ENCODE measurements at regions not wholly inside any gene's neighbourhood (a gene's known extent, or its start where the extent isn't known, plus 50 kb on each side); places are given as distances from the start of the nearest gene placed in this dataset.
"Not testable (repeated sequence)": the region's sequence is repeated elsewhere in the genome, so short reads cannot be mapped to it uniquely, and the experiment has no call there.

DNA sequence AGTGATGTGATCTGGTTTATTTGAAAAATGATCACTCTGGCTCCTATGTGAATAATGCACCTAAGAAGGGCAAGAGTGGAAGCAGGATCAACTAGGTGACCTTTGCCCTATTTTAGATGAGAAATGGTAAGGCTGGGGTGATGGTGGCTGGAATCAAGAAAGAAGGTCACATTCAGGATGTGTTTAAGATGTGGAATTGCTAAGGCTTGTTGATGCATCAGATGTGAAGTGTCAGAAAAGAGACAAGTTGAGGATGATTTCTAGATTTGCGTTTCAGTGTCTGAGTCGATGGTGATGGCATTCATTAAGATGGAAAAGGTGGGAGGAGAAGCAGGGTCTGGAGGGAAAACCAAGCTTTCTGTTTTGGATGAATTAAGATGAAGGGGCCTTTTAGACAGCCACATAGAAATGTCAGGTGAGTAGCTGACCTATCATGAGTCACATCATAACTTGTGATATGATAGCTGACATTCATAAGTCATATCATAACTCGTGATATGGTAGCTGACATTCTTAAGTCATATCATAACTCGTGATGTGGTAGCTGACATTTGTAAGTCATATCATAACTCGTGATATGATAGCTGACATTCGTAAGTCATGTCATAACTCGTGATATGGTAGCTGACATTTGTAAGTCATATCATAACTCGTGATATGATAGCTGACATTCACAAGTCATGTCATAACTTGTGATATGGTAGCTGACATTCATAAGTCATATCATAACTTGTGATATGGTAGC, 101.2 kb upstream of the SEC11C start:
- intact Hi-C loops (cut with micrococcal nuclease): no loop called here
- peaks cover 6% of the 10 kb centered on the region for H3K36me3 Mint-ChIP-seq (ENCODE audit: low read depth)
- no peaks in the 10 kb centered on the region for H3K27me3 Mint-ChIP-seq (ENCODE audit: low read depth)
- peak overlapping the region; percentile 72 for H3K27ac Mint-ChIP-seq
- no peak for DNase-seq (ENCODE audit: low spot score)
- peaks cover 14% of the 10 kb centered on the region for H3K9me3 Mint-ChIP-seq
- peaks cover 18% of the 10 kb centered on the region for H3K4me1 Mint-ChIP-seq (ENCODE audit: low read depth)
- H3K4me3 Mint-ChIP-seq (ENCODE audit: low read depth): no peak overlapping the region

DNA sequence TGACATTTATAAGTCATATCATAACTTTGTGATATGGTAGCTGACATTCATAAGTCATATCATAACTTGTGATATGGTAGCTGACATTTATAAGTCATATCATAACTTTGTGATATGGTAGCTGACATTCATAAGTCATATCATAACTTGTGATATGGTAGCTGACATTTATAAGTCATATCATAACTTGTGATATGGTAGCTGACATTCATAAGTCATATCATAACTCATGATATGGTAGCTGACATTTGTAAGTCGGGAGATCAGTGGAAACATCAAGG, 100.7 kb upstream of the SEC11C start:
- intact Hi-C loops (cut with micrococcal nuclease); H3K27me3 Mint-ChIP-seq (ENCODE audit: low read depth); DNase-seq (ENCODE audit: low spot score); H3K4me3 Mint-ChIP-seq (ENCODE audit: low read depth); H3K36me3 Mint-ChIP-seq (ENCODE audit: low read depth): not testable (repeated sequence)
- peaks cover 18% of the 10 kb centered on the region for H3K4me1 Mint-ChIP-seq (ENCODE audit: low read depth)
- peaks cover 14% of the 10 kb centered on the region for H3K9me3 Mint-ChIP-seq
- H3K27ac Mint-ChIP-seq: peak overlapping the region; percentile 81

DNA sequence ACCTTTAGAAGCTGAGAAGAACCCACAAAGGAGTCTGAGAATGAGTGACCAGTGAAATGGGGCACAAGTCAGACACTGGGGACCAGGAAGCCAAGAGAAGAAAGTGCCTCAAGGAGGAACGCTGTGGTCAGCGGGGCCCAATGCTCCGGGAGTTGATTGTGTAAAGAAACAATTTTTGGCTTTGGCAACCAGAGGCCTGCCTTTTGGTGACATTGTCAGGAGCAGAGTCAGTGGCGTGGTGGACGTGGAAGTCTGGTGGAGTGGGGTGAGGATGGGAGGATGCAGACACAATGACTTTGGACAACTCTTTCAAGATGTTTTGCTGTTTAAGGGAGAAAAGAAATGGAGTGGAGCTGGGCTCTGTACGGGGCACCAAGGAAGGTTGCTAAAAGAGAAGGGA, 100.2 kb upstream of the SEC11C start:
- peaks cover 18% of the 10 kb centered on the region for H3K4me1 Mint-ChIP-seq (ENCODE audit: low read depth)
- no peaks in the 10 kb centered on the region for H3K27me3 Mint-ChIP-seq (ENCODE audit: low read depth)
- H3K4me3 Mint-ChIP-seq (ENCODE audit: low read depth): no peak overlapping the region
- peaks cover 14% of the 10 kb centered on the region for H3K9me3 Mint-ChIP-seq
- intact Hi-C loops (cut with micrococcal nuclease): no loop called here
- H3K36me3 Mint-ChIP-seq (ENCODE audit: low read depth): peaks cover 6% of the 10 kb centered on the region
- H3K27ac Mint-ChIP-seq: peak overlapping the region; percentile 81
- no peak for DNase-seq (ENCODE audit: low spot score)

DNA sequence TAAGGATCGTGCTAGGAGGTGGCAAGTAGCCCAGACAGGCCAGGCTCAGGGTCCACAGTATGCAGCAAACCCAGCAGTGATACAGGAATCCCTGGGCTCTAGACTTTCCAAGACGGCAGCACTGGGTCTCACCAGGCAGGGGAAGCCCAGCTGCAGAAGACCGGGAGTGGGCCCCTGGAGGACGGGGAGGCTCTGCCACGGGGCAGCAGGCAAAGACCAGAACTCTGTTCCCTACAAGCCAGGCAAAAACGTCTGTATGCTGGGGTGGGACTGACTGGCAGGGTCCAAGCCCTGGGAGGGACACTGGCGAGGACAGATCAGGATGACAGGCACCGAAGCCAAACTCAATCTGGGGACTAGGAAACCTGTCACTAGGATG, 98.9 kb upstream of the SEC11C start:
- H3K4me1 Mint-ChIP-seq (ENCODE audit: low read depth): peaks cover 18% of the 10 kb centered on the region
- peaks cover 6% of the 10 kb centered on the region for H3K36me3 Mint-ChIP-seq (ENCODE audit: low read depth)
- H3K9me3 Mint-ChIP-seq: peaks cover 14% of the 10 kb centered on the region
- no peak overlapping the region for H3K4me3 Mint-ChIP-seq (ENCODE audit: low read depth)
- no peaks in the 10 kb centered on the region for H3K27me3 Mint-ChIP-seq (ENCODE audit: low read depth)
- H3K27ac Mint-ChIP-seq: no peak overlapping the region
- intact Hi-C loops (cut with micrococcal nuclease): no loop called here
- no peak for DNase-seq (ENCODE audit: low spot score)

DNA sequence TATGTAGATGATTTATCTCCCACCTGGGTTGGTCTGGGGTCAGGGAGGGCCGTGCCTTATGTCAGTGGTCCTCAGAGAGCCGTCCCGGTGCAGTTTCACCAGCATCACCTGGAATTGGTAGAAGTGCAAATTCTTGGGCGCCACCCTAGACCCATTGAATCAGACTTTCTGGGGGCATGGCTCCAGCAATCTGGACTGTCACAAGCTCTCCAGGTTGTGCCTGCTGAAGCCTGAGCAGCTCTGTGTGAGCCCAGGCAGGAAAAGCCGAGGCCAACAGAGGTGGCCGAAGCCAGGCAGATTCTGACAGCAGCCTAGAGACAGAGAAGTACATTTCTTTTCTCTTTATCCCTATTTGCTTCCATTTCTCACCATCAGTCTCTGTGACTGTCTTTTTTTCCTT, 98.4 kb upstream of the SEC11C start:
- H3K27me3 Mint-ChIP-seq (ENCODE audit: low read depth): no peaks in the 10 kb centered on the region
- peaks cover 6% of the 10 kb centered on the region for H3K36me3 Mint-ChIP-seq (ENCODE audit: low read depth)
- intact Hi-C loops (cut with micrococcal nuclease): no loop called here

DNA sequence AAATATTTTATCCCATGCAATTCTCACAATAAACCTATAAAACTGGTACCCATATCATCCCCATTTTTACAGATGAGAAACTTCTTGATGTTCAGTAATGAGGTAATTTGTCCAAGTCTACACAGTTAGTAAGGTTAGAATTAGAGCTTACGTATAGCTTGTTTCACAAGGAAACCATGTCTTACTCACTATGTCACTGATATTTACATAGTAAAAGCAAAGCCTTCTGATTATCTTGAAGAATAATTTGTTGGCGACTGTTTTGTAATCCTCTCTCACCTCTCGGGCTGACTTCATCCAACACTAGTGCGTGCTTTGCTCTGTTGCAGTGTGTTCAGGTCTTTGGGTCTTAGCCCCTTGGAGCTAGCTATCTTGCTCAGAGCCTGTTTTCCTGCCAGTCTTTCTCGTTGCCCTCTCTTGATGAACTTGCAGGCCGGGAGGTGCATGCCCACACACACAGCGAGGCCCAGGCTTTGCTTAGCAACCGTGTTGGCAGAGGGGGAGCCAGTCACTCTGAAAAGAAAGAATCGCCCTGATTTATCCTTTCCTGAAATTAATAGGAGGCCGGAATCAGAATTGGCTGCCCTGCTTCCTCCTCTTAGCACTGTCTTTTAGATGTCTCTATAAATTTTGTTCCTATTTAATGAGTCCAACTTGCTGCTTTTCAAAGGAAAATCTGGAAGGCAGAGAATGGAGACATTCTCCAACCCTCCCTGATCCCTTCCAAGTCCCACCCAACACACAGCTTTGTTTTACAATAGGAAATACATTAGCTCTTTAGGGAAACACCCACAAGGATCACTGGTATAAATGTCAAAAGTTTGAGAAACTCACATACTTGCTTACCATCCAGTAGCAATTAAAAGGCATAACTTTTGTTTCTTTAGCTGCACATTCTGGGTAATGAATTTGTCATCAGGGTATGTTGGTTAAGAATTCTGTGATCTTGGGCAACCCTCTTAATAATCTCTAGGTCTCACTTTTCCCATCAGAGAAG, 97.6 kb upstream of the SEC11C start:
- Mint-ChIP-seq H3K27ac (no peak overlapping the region), H3K4me1 (ENCODE audit: low read depth) (peaks cover 18% of the 10 kb centered on the region), H3K27me3 (ENCODE audit: low read depth) (no peaks in the 10 kb centered on the region), H3K9me3 (peaks cover 14% of the 10 kb centered on the region), H3K36me3 (ENCODE audit: low read depth) (peaks cover 6% of the 10 kb centered on the region), H3K4me3 (ENCODE audit: low read depth) (no peak overlapping the region)
- intact Hi-C loops (cut with micrococcal nuclease): no loop called here
- no peak for DNase-seq (ENCODE audit: low spot score)

More for the DNA sequence above, 98.4 kb upstream of the SEC11C start:
- Mint-ChIP-seq H3K4me3 (ENCODE audit: low read depth) (no peak overlapping the region), H3K27ac (no peak overlapping the region), H3K9me3 (peaks cover 14% of the 10 kb centered on the region), H3K4me1 (ENCODE audit: low read depth) (peaks cover 18% of the 10 kb centered on the region)
- no peak for DNase-seq (ENCODE audit: low spot score)

DNA sequence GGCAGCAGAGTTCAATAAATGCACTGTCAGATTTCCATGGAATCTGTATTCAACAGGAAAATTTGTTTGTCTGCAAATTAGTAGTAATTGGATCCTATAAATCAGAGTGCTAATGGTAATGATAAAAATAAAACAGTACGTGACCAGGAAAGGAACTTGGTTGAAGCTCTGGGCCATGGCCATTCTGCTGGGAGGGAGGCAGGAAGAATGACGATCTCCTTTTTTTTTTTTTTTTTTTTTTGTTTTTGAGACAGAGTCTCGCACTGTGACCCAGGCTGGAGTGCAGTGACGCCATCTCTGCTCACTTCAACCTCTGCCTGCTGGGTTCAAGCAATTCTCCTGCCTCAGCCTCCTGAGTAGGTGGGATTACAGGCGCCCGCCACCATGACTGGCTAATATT, 94.8 kb upstream of the SEC11C start:
- Mint-ChIP-seq H3K27ac (no peak overlapping the region), H3K9me3 (no peaks in the 10 kb centered on the region), H3K36me3 (ENCODE audit: low read depth) (no peaks in the 10 kb centered on the region), H3K4me3 (ENCODE audit: low read depth) (no peak overlapping the region), H3K27me3 (ENCODE audit: low read depth) (no peaks in the 10 kb centered on the region), H3K4me1 (ENCODE audit: low read depth) (peaks cover 3% of the 10 kb centered on the region)
- DNase-seq (ENCODE audit: low spot score): no peak
- intact Hi-C loops (cut with micrococcal nuclease): no loop called here

DNA sequence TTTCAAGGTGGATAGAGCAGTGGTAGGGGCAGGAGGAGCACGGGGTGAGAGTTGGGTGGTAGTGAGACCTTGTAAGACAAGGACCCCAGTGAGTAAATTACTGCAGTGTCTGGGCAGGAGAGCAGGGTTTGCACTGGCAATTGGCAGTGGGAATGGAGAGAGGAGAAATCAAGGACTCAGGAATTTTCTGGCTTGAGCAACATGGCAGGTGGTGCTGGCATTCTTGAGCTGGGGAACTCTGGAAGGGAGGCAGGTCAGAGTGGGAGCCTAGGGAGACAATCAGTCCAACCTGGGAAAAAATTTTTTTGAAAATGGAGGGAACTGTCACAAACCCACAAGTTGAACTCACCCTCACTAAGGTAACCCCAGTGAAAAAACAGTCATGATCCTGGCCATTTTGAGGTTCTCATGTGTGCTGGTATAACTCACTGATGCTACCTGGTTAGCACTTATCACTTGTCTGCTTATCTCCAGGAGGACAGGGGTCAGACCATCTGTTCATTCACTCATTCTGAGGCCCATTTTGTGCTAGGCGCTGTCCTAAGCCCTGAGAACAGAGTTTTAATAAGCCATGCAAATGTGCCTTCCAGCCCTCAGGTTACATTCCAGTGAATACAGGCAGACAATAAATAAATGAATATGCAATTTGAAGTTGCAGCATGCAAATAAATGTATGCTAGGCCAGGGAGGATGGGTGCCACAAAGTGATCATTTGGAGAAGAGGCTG, 92.2 kb upstream of the SEC11C start:
- H3K4me3 Mint-ChIP-seq (ENCODE audit: low read depth): no peak overlapping the region
- no peak for DNase-seq (ENCODE audit: low spot score)
- no peaks in the 10 kb centered on the region for H3K27me3 Mint-ChIP-seq (ENCODE audit: low read depth)
- H3K27ac Mint-ChIP-seq: no peak overlapping the region
- no peaks in the 10 kb centered on the region for H3K9me3 Mint-ChIP-seq
- H3K4me1 Mint-ChIP-seq (ENCODE audit: low read depth): no peaks in the 10 kb centered on the region
- intact Hi-C loops (cut with micrococcal nuclease): no loop called here
- no peaks in the 10 kb centered on the region for H3K36me3 Mint-ChIP-seq (ENCODE audit: low read depth)

DNA sequence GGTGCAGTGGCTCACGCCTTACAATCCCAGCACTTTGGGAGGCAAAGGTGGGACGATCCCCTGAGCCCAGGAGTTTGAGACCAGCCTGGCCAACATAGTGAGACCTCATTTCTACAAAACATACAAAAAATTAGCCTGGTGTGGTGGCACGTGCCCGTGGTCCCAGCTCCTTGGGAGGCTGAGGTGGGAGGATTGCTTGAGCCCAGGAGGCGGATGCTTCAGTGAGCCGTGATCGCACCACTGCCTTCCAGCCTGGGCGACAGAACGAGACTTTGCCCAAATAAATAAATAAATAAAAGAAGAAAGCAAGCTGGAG, 91.7 kb upstream of the SEC11C start:
- H3K4me3 Mint-ChIP-seq (ENCODE audit: low read depth): no peak overlapping the region
- H3K9me3 Mint-ChIP-seq: no peaks in the 10 kb centered on the region
- DNase-seq (ENCODE audit: low spot score): no peak
- H3K27me3 Mint-ChIP-seq (ENCODE audit: low read depth): no peaks in the 10 kb centered on the region
- no peaks in the 10 kb centered on the region for H3K4me1 Mint-ChIP-seq (ENCODE audit: low read depth)
- intact Hi-C loops (cut with micrococcal nuclease): no loop called here
- no peak overlapping the region for H3K27ac Mint-ChIP-seq
- H3K36me3 Mint-ChIP-seq (ENCODE audit: low read depth): no peaks in the 10 kb centered on the region

DNA sequence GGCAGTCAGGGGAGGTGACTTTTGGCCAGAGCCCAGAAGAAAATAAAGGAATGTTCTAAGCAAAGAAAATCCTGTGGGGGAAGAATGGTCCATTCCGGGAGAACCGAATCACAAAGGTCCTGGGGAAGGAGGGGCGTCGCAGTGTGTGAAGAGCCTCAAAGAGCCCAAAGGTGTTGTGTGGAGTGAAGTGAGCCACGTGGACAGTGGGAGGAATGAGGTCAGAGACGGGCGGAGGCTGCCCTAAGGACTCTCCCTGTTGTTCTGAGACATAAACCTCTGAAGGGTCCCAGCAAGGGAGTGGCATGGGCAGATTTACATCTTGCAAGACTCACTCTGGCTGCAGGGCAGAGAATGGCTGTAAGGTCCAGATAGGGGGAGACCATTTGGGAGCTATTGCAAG, 91.3 kb upstream of the SEC11C start:
- H3K9me3 Mint-ChIP-seq: no peaks in the 10 kb centered on the region
- H3K36me3 Mint-ChIP-seq (ENCODE audit: low read depth): no peaks in the 10 kb centered on the region
- H3K4me3 Mint-ChIP-seq (ENCODE audit: low read depth): no peak overlapping the region
- H3K27ac Mint-ChIP-seq: no peak overlapping the region
- H3K27me3 Mint-ChIP-seq (ENCODE audit: low read depth): no peaks in the 10 kb centered on the region
- intact Hi-C loops (cut with micrococcal nuclease): no loop called here
- H3K4me1 Mint-ChIP-seq (ENCODE audit: low read depth): no peaks in the 10 kb centered on the region
- no peak for DNase-seq (ENCODE audit: low spot score)

DNA sequence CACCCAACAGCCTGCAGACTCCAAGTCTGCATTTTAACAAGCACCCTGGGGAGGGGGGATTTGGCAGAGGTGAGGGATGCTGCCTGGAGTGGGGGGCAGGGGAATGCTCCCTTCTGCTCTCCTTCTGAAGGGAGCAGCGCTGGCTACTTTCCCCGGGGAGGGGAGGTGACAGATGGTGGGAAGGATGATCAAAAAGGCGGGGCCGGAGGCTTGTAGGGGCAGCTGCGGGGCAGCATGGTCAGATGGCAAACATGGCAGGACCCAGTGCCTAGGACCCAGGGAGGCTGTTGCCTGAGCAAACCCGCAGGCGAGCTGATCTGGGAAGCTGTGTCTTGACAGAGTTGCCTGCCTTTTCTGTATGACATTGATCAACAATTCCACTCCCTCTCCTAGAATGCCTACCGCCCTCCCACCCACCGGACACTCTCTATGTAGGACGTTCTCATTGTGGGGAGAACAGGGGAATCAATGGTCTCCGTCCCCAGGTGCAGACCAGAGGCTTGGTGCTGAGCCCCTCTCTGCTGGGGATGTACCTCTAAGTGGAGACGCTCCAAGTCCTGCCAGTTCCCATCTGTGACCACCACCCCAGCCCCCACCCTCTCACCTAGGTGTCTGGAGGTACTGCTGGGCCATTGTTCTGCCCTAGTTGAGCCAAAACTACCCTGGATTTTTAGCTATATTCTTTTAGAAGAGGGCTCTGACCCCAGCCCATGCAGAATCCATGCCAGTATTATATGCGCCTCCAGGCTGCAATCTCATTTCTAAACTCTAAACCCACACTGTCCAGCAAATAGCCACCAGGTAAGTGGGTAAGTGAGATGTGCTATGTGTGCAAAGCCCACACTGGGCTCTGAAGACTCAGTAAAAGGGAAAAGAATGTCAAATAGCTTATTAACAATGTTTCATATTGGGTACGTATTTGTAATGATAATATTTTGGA, 89.7 kb upstream of the SEC11C start:
- Mint-ChIP-seq H3K4me1 (ENCODE audit: low read depth) (no peaks in the 10 kb centered on the region), H3K9me3 (no peaks in the 10 kb centered on the region), H3K4me3 (ENCODE audit: low read depth) (no peak overlapping the region), H3K36me3 (ENCODE audit: low read depth) (no peaks in the 10 kb centered on the region), H3K27me3 (ENCODE audit: low read depth) (no peaks in the 10 kb centered on the region), H3K27ac (no peak overlapping the region)
- DNase-seq (ENCODE audit: low spot score): no peak
- intact Hi-C loops (cut with micrococcal nuclease): no loop called here

DNA sequence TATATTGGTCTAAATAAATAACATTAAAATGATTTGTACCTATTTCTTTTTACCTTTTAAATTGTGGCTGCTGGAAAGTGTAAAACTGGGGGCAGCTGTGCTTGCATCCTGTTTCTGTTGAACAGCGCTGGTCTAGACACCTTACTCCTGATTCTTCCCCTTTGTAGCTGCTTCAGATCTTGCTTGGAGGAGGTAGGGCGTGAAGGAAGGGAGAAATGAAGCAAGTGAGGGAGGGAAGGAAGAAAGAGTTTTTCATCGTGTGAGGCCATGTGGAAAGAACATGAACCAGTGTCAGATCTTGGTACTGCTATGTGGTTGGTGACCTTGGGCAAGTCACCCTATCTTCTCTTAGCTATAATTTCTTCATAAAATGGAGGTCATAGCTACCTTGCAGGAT, 89.0 kb upstream of the SEC11C start:
- intact Hi-C loops (cut with micrococcal nuclease): no loop called here
- no peaks in the 10 kb centered on the region for H3K36me3 Mint-ChIP-seq (ENCODE audit: low read depth)
- no peaks in the 10 kb centered on the region for H3K27me3 Mint-ChIP-seq (ENCODE audit: low read depth)
- no peak overlapping the region for H3K27ac Mint-ChIP-seq
- DNase-seq (ENCODE audit: low spot score): no peak
- no peak overlapping the region for H3K4me3 Mint-ChIP-seq (ENCODE audit: low read depth)
- H3K4me1 Mint-ChIP-seq (ENCODE audit: low read depth): no peaks in the 10 kb centered on the region
- no peaks in the 10 kb centered on the region for H3K9me3 Mint-ChIP-seq

Data from activated T-helper 2 cell treated with anti-CD3 and anti-CD28 coated beads, Interferon-gamma antibody, Interleukin-2, Interleukin-4, amounts not matched to agents 10 μg/mL and 5 μg/mL and 100 μg/mL, durations not matched to agents 14 hours and 24 hours and 36 hours (primary cell).